Suprapubic skin (tissue), 4 donors: ENCODE measurements at regions not wholly inside any gene's neighbourhood (a gene's known extent, or its start where the extent isn't known, plus 50 kb on each side); places are given as distances from the start of the nearest gene placed in this dataset.

ENCODE experiments used
- DNase-seq, 2 donors: peaks; one replicate each; pipeline ENCODE4 v3.0.0-alpha.2; 2019; ENCODE audit warnings: low spot score in 2 of 2
- H3K27ac ChIP-seq: fragments of 200-600 bp; sonication (generic); one replicate; pipeline ENCODE4 v1.5.1; 2019
- H3K27me3 ChIP-seq: fragments of 200-600 bp; sonication (generic); one replicate; pipeline ENCODE4 v1.5.1; 2019
- H3K36me3 ChIP-seq: fragments of 200-600 bp; sonication (generic); one replicate; pipeline ENCODE4 v1.5.1; 2019
- H3K4me1 ChIP-seq: fragments of 200-600 bp; sonication (generic); one replicate; pipeline ENCODE4 v1.5.1; 2019
- H3K4me3 ChIP-seq: fragments of 200-600 bp; sonication (generic); one replicate; pipeline ENCODE4 v1.5.1; 2019; ENCODE audit warnings: mild to moderate bottlenecking
- H3K9me3 ChIP-seq: fragments of 200-600 bp; sonication (generic); one replicate; pipeline ENCODE4 v1.5.1; 2019
- CTCF ChIP-seq, 2 donors: fragments of 200-600 bp in 1 of 2; fragments of 450-650 bp in 1 of 2; sonication (generic) in 1 of 2; IDR thresholded peaks; one replicate each; pipeline ENCODE4 v1.5.1; 2016 to 2019; ENCODE audit warnings: antibody characterized with exemption in 2 of 2, mild to moderate bottlenecking in 1 of 2, moderate library complexity in 1 of 2
- EP300 ChIP-seq: sonication (generic); formaldehyde crosslinking; IDR thresholded peaks from one replicate; pipeline ENCODE4 v1.6.1; 2017; ENCODE audit warnings: antibody characterized with exemption
- POLR2A ChIP-seq, 2 donors: fragments of 450-650 bp; IDR thresholded peaks; one replicate each; pipeline ENCODE4 v1.6.1; 2017; ENCODE audit warnings: antibody characterized with exemption in 2 of 2, mild to moderate bottlenecking in 2 of 2, moderate library complexity in 2 of 2
- POLR2AphosphoS5 ChIP-seq, 3 donors: sonication (generic); formaldehyde crosslinking; IDR thresholded peaks; one replicate each; pipeline ENCODE4 v1.6.1; 2017; ENCODE audit warnings: antibody characterized with exemption in 3 of 3
- WGBS: methylation state at CpG from one replicate; pipeline ENCODE4 v1.1.5; 2018; 5-methylcytosine and 5-hydroxymethylcytosine counted together

GRCh38 chr3:8246070-8246469 lies 255.6 kb upstream of the LMCD1 start:
- H3K4me1 ChIP-seq: no peaks in the 10 kb centered on the region
- no peaks in the 10 kb centered on the region for H3K27me3 ChIP-seq
- no peaks in the 10 kb centered on the region for H3K36me3 ChIP-seq
- H3K27ac ChIP-seq: no peak overlapping the region
- H3K4me3 ChIP-seq: no peak overlapping the region
- no peaks in the 10 kb centered on the region for H3K9me3 ChIP-seq
- TF ChIP-seq POLR2A (IDR thresholded peaks at IDR 0.05) (no peak), POLR2AphosphoS5 (IDR thresholded peaks at IDR 0.05) (no peak), EP300 (no peak), CTCF (IDR thresholded peaks at IDR 0.05) (no peak)
- DNase-seq: no peak
- 46% methylated on average over 2 of the region's 2 CpGs for WGBS

- H3K4me1 ChIP-seq: peaks cover 4% of the 10 kb centered on the region
- no peaks in the 10 kb centered on the region for H3K9me3 ChIP-seq
- no peak for TF ChIP-seq POLR2AphosphoS5 (IDR thresholded peaks at IDR 0.05)
- TF ChIP-seq EP300: no peak
- no peak for TF ChIP-seq POLR2A (IDR thresholded peaks at IDR 0.05)
- H3K36me3 ChIP-seq: no peaks in the 10 kb centered on the region
- H3K27me3 ChIP-seq: no peaks in the 10 kb centered on the region
- WGBS: 88% methylated on average over 1 of the region's 1 CpG
- no peak overlapping the region for H3K27ac ChIP-seq
- no peak overlapping the region for H3K4me3 ChIP-seq
- no peak for DNase-seq
Observed at GRCh38 chr3:8253201-8253600, 248.4 kb upstream of the LMCD1 start.

- DNase-seq: no peak
- WGBS: 69% methylated on average over 2 of the region's 2 CpGs
- H3K27me3 ChIP-seq: no peaks in the 10 kb centered on the region
- H3K27ac ChIP-seq: no peak overlapping the region
- no peak for TF ChIP-seq POLR2AphosphoS5 (IDR thresholded peaks at IDR 0.05)
- no peak for TF ChIP-seq POLR2A (IDR thresholded peaks at IDR 0.05)
- no peak for TF ChIP-seq CTCF (IDR thresholded peaks at IDR 0.05)
- TF ChIP-seq EP300: no peak
- no peaks in the 10 kb centered on the region for H3K9me3 ChIP-seq
- no peak overlapping the region for H3K4me3 ChIP-seq
- no peaks in the 10 kb centered on the region for H3K36me3 ChIP-seq
- H3K4me1 ChIP-seq: peaks cover 4% of the 10 kb centered on the region
Observed at GRCh38 chr3:8254489-8254888, 247.1 kb upstream of the LMCD1 start.

DNA sequence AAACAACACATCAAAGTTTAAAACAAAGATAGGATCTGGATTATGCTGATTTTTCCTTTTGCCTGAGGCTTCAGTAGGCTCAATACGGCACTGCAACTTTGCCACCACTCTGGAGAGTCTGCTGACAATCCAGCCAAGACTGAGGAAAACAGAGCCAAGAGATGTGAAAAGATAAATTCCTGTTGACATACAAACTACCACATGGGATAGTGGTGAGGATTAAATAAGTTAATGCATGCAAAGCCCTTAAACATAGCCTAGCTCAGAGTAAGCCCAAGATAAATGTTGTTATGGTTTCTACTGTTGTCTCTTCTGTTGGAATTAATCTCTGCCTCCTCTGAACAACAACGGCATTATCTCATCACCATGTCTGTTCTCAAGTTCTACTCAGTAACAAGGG lies 245.9 kb upstream of the LMCD1 start:
- no peaks in the 10 kb centered on the region for H3K27me3 ChIP-seq

DNA sequence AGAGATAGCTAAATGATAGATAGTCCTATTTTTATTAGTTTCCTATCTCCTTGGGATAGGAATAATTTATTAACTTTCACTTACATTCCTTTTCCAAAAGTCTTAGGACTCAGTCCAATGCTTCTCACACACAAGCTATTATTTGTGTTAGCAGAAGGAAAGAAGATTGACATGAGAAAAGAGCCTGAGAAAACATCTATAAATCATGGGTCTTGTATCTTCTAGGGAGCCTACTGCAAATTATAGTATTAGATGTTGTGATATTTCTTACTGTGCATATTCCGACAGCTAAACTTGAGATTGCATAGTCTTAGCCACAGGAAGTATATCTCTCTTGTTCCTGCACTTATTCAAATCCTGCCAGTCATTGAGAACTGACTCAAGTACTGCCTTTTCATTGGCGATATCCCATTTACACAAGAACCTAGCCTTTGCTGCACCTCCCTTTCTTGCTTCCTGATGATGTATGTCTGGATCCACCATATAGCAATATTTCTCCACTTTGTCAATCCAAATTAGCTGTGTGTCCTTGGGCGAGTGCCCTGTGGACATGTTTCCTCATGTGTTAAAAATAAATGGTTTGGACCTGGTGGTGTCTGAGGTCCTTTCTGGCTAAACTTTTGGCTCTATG lies 245.1 kb upstream of the LMCD1 start:
- no peak overlapping the region for H3K4me3 ChIP-seq
- no peaks in the 10 kb centered on the region for H3K36me3 ChIP-seq
- no peak overlapping the region for H3K27ac ChIP-seq
- no peaks in the 10 kb centered on the region for H3K27me3 ChIP-seq
- WGBS: 54% methylated on average over 3 of the region's 3 CpGs
- TF ChIP-seq POLR2A (IDR thresholded peaks at IDR 0.05): no peak
- TF ChIP-seq CTCF (IDR thresholded peaks at IDR 0.05): no peak
- TF ChIP-seq POLR2AphosphoS5 (IDR thresholded peaks at IDR 0.05): no peak
- no peak for TF ChIP-seq EP300
- H3K9me3 ChIP-seq: no peaks in the 10 kb centered on the region
- DNase-seq: no peak
- H3K4me1 ChIP-seq: peaks cover 4% of the 10 kb centered on the region

More for the DNA sequence above, 245.9 kb upstream of the LMCD1 start:
- no peak for DNase-seq
- no peak for TF ChIP-seq POLR2A (IDR thresholded peaks at IDR 0.05)
- no peak for TF ChIP-seq CTCF (IDR thresholded peaks at IDR 0.05)
- no peak for TF ChIP-seq POLR2AphosphoS5 (IDR thresholded peaks at IDR 0.05)
- no peak for TF ChIP-seq EP300
- H3K9me3 ChIP-seq: no peaks in the 10 kb centered on the region
- H3K4me1 ChIP-seq: peaks cover 4% of the 10 kb centered on the region
- H3K36me3 ChIP-seq: no peaks in the 10 kb centered on the region
- no peak overlapping the region for H3K27ac ChIP-seq
- 45% methylated on average over 2 of the region's 2 CpGs for WGBS
- no peak overlapping the region for H3K4me3 ChIP-seq

DNA sequence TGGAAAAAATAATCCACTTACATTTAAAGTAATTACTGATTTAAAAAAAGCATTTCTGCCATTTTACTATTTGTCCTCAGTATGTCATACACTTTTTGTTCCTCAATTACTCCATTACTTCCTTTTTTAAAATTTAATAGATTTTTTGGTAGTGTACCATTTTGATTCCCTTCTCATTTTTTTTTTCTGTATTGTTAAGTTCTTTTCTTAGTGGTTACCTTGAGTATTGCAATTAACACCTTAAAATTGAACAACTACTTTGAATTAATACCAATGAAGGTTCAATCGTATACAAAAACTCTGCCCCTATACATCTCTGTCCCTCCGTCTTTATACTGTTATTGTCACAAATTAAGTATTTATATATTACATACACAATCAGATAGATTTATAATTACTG lies 240.6 kb upstream of the LMCD1 start:
- Histone ChIP-seq H3K27ac (no peak overlapping the region), H3K9me3 (no peaks in the 10 kb centered on the region), H3K36me3 (no peaks in the 10 kb centered on the region), H3K4me1 (peaks cover 4% of the 10 kb centered on the region), H3K27me3 (no peaks in the 10 kb centered on the region), H3K4me3 (no peak overlapping the region)
- DNase-seq: no peak
- TF ChIP-seq EP300: no peak
- TF ChIP-seq CTCF (IDR thresholded peaks at IDR 0.05): no peak
- TF ChIP-seq POLR2A (IDR thresholded peaks at IDR 0.05): no peak
- TF ChIP-seq POLR2AphosphoS5 (IDR thresholded peaks at IDR 0.05): no peak
- WGBS: 97% methylated on average over 2 of the region's 2 CpGs
